ENCODE measurements at regions not wholly inside any gene's neighbourhood (a gene's known extent, or its start where the extent isn't known, plus 50 kb on each side); places are given as distances from the start of the nearest gene placed in this dataset.
"Not testable (repeated sequence)": the region's sequence is repeated elsewhere in the genome, so short reads cannot be mapped to it uniquely, and the experiment has no call there.

GRCh38 chr1:57558066-57558465 lies 134.2 kb upstream of the DAB1 start:
- TF ChIP-seq CTCF (conservative IDR thresholded peaks at IDR 0.05); EZH2 (IDR thresholded peaks at IDR 0.05; ENCODE audit: low read depth): not testable (repeated sequence)

All from PC-9 (cell line).